ENCODE measurements at regions not wholly inside any gene's neighbourhood (a gene's known extent, or its start where the extent isn't known, plus 50 kb on each side); places are given as distances from the start of the nearest gene placed in this dataset.

DNA sequence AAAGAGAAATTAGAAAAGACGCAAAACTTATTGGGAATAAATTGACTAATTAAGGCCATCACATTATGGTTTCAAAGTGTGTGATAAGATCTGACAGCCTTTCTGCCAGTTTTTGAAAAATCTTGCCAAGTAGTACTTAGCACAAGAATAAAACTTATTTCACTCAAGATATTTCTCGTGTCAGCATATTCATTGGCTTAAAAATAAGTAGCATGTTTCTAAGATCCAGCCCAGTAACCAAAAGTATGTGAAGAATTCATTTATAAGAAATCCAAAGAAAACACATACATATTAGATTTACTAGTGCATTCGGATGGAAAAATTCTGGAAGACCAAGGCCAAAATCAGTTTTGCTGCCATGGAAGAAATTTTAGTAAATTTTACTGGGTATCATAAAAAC, 1135.0 kb downstream of the GALC start:
- Histone ChIP-seq H3K4me1 (no peaks in the 10 kb centered on the region), H3K27me3 (ENCODE audit: low read depth) (no peaks in the 10 kb centered on the region), H3K36me3 (no peaks in the 10 kb centered on the region), H3K9me3 (replicated peaks) (no peaks in the 10 kb centered on the region), H3K4me3 (no peak overlapping the region), H3K27ac (replicated peaks) (no peak overlapping the region)
- no peak for DNase-seq
- TF ChIP-seq CTCF (IDR thresholded peaks at IDR 0.05; ENCODE audit: borderline replicate concordance) = no peak
- intact Hi-C loops (cut with micrococcal nuclease) = no loop called here

DNA sequence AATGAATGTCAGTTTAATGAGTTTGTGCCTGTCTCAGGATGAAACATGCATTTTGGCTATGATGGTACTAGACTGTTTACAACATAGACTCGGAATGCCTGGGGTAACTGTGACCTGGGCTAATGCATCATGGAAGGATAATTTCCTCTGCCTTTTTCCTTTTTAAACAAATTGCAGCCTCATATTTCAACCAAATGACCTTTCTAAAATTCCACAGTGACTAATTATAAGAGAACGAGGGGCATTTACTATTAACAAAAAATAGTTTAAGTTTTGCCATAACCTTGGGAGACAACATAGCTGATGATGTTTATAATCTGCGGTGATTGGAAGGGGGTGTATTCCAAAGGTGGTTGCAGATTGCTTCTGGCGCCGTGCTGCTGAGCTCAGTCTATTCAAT, 1140.5 kb downstream of the GALC start:
- Histone ChIP-seq H3K36me3 (no peaks in the 10 kb centered on the region), H3K27me3 (ENCODE audit: low read depth) (no peaks in the 10 kb centered on the region), H3K9me3 (replicated peaks) (no peaks in the 10 kb centered on the region), H3K27ac (replicated peaks) (no peak overlapping the region), H3K4me3 (no peak overlapping the region), H3K4me1 (no peaks in the 10 kb centered on the region)
- no peak for TF ChIP-seq CTCF (IDR thresholded peaks at IDR 0.05; ENCODE audit: borderline replicate concordance)
- intact Hi-C loops (cut with micrococcal nuclease) = no loop called here
- DNase-seq = no peak

DNA sequence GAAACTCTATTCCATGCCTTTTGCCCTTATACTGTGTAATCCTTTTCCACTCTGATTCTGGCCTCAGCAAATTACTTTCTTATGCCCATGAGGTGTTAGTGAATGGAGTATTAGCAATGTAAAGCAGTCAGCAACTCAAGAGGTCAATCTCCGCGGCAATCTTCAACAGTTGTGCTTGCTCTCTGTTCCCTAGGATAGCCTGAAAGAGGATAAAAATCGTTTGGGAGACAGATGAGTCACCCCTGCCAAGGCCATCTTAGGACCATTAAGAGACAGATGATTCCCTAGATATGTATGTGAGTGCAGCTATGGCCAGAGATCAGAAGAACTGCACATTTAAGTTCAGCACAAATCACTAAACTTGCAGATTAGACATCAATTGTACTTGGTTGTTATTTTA, 1145.8 kb downstream of the GALC start:
- TF ChIP-seq CTCF (IDR thresholded peaks at IDR 0.05; ENCODE audit: borderline replicate concordance) = no peak
- Histone ChIP-seq H3K4me1 (no peaks in the 10 kb centered on the region), H3K4me3 (no peak overlapping the region), H3K27ac (replicated peaks) (no peak overlapping the region), H3K27me3 (ENCODE audit: low read depth) (no peaks in the 10 kb centered on the region), H3K36me3 (no peaks in the 10 kb centered on the region), H3K9me3 (replicated peaks) (no peaks in the 10 kb centered on the region)
- DNase-seq = no peak
- intact Hi-C loops (cut with micrococcal nuclease) = no loop called here

DNA sequence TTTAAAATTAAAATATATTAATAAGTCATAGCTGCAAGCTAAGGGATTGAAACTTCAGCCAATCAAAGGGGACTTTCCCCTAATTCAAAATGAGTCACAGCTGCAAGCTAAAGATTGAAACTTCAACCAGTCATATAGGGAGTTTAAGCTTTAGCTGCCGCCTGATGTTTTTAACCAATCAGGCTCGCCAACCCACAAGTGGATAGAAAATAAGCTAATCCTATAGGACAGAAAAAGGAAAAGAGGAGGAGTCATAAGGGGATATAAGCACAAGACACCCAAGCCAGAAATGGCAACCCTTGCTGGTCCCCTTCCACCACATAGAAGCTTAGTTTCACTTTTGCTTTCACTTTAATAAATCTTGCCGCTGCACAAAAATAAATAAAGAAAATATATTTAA, 1154.6 kb downstream of the GALC start:
- no peak for DNase-seq
- intact Hi-C loops (cut with micrococcal nuclease) = no loop called here
- Histone ChIP-seq H3K9me3 (replicated peaks) (peaks cover 22% of the 10 kb centered on the region), H3K27ac (replicated peaks) (no peak overlapping the region), H3K27me3 (ENCODE audit: low read depth) (no peaks in the 10 kb centered on the region), H3K36me3 (no peaks in the 10 kb centered on the region), H3K4me1 (no peaks in the 10 kb centered on the region), H3K4me3 (no peak overlapping the region)
- TF ChIP-seq CTCF (IDR thresholded peaks at IDR 0.05; ENCODE audit: borderline replicate concordance) = no peak

- H3K27ac ChIP-seq (replicated peaks) = no peak overlapping the region
- no peaks in the 10 kb centered on the region for H3K27me3 ChIP-seq (ENCODE audit: low read depth)
- no peaks in the 10 kb centered on the region for H3K36me3 ChIP-seq
- intact Hi-C loops (cut with micrococcal nuclease) = no loop called here
- no peak for DNase-seq
- no peaks in the 10 kb centered on the region for H3K4me1 ChIP-seq
- H3K4me3 ChIP-seq = no peak overlapping the region
- H3K9me3 ChIP-seq (replicated peaks) = peaks cover 8% of the 10 kb centered on the region
- TF ChIP-seq CTCF (IDR thresholded peaks at IDR 0.05; ENCODE audit: borderline replicate concordance) = no peak
Observed at GRCh38 chr14:86826661-86827060, 1166.3 kb downstream of the GALC start.

DNA sequence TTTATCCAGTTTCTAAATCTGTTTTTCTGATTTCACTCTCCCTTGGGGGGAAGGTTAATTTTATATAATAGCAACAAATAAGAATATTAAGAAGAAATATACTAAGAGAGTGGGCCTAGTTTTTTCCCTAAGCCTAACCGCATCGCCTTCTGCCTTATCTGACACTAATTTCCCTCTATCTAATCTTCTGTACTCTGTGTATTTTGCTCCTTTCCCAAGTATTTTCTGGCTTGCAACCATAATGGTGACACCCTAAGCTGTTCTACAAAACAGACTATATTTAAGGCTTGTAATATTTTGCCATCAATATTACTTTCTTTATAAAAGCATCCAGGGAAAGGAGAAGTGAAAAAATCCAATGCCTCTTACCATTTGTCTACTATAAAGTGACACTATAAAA, 1168.8 kb downstream of the GALC start:
- TF ChIP-seq CTCF (IDR thresholded peaks at IDR 0.05; ENCODE audit: borderline replicate concordance) = no peak
- Histone ChIP-seq H3K27me3 (ENCODE audit: low read depth) (no peaks in the 10 kb centered on the region), H3K9me3 (replicated peaks) (peaks cover 8% of the 10 kb centered on the region), H3K36me3 (no peaks in the 10 kb centered on the region), H3K27ac (replicated peaks) (no peak overlapping the region), H3K4me3 (no peak overlapping the region), H3K4me1 (no peaks in the 10 kb centered on the region)
- intact Hi-C loops (cut with micrococcal nuclease) = no loop called here
- DNase-seq = no peak
